Heart left ventricle (tissue), 16 donors: ENCODE measurements at regions not wholly inside any gene's neighbourhood (a gene's known extent, or its start where the extent isn't known, plus 50 kb on each side); places are given as distances from the start of the nearest gene placed in this dataset.

Source experiments
- ATAC-seq, 4 donors: fragments of 200-7000 bp; cut with Tn5 transposase; one replicate each; pipeline ENCODE4 v1.9.1; 2020 to 2022; ENCODE audit warnings: moderate library complexity in 4 of 4, mild to moderate bottlenecking in 3 of 4, moderate number of reproducible peaks in 1 of 4
- DNase-seq, 5 donors: peaks; one replicate each; pipeline ENCODE4 v3.0.0-alpha.2; 2020
- H3K27ac ChIP-seq, 12 donors: fragments of 200-600 bp; sonication (generic) in 4 of 12; one replicate each; pipeline versions ENCODE4 v1.5.0 to v1.8.0; 2016 to 2022; ENCODE audit warnings: mild to moderate bottlenecking in 2 of 12
- H3K27me3 ChIP-seq, 9 donors: fragments of 200-600 bp; sonication (generic) in 2 of 9; one replicate each; pipeline versions ENCODE4 v1.5.1 to v1.8.0; 2016 to 2022; ENCODE audit warnings: mild to moderate bottlenecking in 3 of 9
- H3K36me3 ChIP-seq, 9 donors: fragments of 200-600 bp; sonication (generic) in 2 of 9; one replicate each; pipeline versions ENCODE4 v1.5.0 to v1.8.0; 2018 to 2022; ENCODE audit warnings: mild to moderate bottlenecking in 2 of 9
- H3K4me1 ChIP-seq, 12 donors: fragments of 200-600 bp; sonication (generic) in 4 of 12; one replicate each; pipeline versions ENCODE4 v1.5.0 to v1.8.0; 2016 to 2022; ENCODE audit warnings: mild to moderate bottlenecking in 3 of 12
- H3K4me3 ChIP-seq, 12 donors: fragments of 200-600 bp; sonication (generic) in 4 of 12; one replicate each; pipeline versions ENCODE4 v1.5.0 to v1.8.0; 2017 to 2022; ENCODE audit warnings: mild to moderate bottlenecking in 9 of 12, moderate library complexity in 4 of 12
- H3K9me3 ChIP-seq, 12 donors: fragments of 200-600 bp; sonication (generic) in 4 of 12; one replicate each; pipeline versions ENCODE4 v1.5.0 to v1.8.0; 2016 to 2022; ENCODE audit warnings: mild to moderate bottlenecking in 1 of 12
- POLR2A ChIP-seq, 2 donors: fragments of 450-650 bp; IDR thresholded peaks; one replicate each; pipeline ENCODE4 v1.6.1; 2017; ENCODE audit warnings: antibody characterized with exemption in 2 of 2, mild to moderate bottlenecking in 2 of 2, moderate library complexity in 2 of 2
- WGBS, 4 donors: extraction: QIAGEN DNeasy Blood & Tissue Kit in 2 of 4; methylation state at CpG; one replicate each; pipeline versions ENCODE4 v1.1.5 to v1.1.7; 2013 to 2018; 5-methylcytosine and 5-hydroxymethylcytosine counted together
- intact Hi-C, 10 donors: fragments of 100-400 bp; cut with DNase I; formaldehyde crosslinking; loops; one replicate each; pipeline versions ENCODE4 v1.11.1 to v1.14.2; 2022
- TF ChIP-seq, protein P1 (sequence below), 12 donors: fragments of 200-600 bp; sonication (generic) in 4 of 12; IDR thresholded peaks; one replicate each; pipeline versions ENCODE4 v1.5.0 to v1.8.0; 2018 to 2022; ENCODE audit warnings: antibody characterized with exemption in 12 of 12, mild to moderate bottlenecking in 5 of 12
- donor health status: ischemic (EF 13 %, LVEDD 7.1; RV severe dilation, severe dysfunction).
- donor health status: healthy with polysubstance abuse.
- donor health status: DM: no; HTN: yes; CAD: no.
- donor health status: DM: no; HTN: no; CAD: no.
- donor health status: ischemic (EF 25% LVEDD 6.9; RV normal size, moderate dysfunction).
- donor health status: ischemic (EF 25% LVEDD 5.7; RV mildly dilated, moderate dysfunction).
- donor health status: healthy.
- donor health status: DM: yes; HTN: yes; CAD: no.
- donor health status: ischemic (EF 35%, LVEDD 5.7; RV mildly dilated, moderate dysfunction).
- donor health status: nonischemic (EF 11% LVEDD 7.7; RV severe dilation, severe dysfunction).
- donor health status: DM: yes; HTN: yes; CAD: no.
- donor health status: PGD.
- donor health status: ischemic (EF 29% LVEDD 5.4; RV normal size, mild dysfunction).
- donor health status: nonischemic (EF 23%, LVEDD 6.1; RV moderate dilation, normal function).

DNA sequence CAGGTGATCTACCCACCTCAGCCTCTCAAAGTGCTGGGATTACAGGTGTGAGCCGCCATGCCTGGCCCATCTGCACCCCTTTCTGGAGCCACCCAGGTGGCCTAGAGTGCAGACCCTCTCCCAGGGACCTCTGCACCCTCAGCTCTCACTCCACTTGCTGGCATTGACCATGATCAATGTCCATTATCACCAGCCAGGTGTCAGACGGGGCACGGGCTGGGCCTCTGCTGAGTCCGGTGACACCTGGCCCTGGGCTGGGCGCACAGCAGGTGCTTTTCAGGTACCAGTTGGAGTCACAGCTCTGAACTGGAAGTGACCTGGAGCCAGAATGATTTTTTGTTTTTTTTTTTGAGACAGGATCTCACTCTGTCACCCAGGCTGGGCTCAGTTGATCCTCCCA is 91.8 kb upstream of the PMEPA1 start:
- Histone ChIP-seq H3K27me3 (peaks cover 0 to 2% (median 0%) of the 10 kb centered on the region in 9 donors), H3K4me1 (no peaks in the 10 kb centered on the region), H3K36me3 (no peaks in the 10 kb centered on the region), H3K4me3 (no peak overlapping the region), H3K9me3 (no peaks in the 10 kb centered on the region), H3K27ac (no peak overlapping the region)
- no peak for TF ChIP-seq POLR2A (IDR thresholded peaks at IDR 0.05)
- TF ChIP-seq, protein P1, sequence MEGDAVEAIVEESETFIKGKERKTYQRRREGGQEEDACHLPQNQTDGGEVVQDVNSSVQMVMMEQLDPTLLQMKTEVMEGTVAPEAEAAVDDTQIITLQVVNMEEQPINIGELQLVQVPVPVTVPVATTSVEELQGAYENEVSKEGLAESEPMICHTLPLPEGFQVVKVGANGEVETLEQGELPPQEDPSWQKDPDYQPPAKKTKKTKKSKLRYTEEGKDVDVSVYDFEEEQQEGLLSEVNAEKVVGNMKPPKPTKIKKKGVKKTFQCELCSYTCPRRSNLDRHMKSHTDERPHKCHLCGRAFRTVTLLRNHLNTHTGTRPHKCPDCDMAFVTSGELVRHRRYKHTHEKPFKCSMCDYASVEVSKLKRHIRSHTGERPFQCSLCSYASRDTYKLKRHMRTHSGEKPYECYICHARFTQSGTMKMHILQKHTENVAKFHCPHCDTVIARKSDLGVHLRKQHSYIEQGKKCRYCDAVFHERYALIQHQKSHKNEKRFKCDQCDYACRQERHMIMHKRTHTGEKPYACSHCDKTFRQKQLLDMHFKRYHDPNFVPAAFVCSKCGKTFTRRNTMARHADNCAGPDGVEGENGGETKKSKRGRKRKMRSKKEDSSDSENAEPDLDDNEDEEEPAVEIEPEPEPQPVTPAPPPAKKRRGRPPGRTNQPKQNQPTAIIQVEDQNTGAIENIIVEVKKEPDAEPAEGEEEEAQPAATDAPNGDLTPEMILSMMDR (IDR thresholded peaks at IDR 0.05) = no peak
- 78 to 99% (median 79%) methylated on average over 5 of the region's 5 CpGs for WGBS, 4 donors
- DNase-seq (no peak), ATAC-seq (no peak)
- intact Hi-C loops = loop anchor here in 1 of 10 donors (10.0 kb wide), 1 partner anchor 63 kb away; no protein-coding TSS in a partner anchor

DNA sequence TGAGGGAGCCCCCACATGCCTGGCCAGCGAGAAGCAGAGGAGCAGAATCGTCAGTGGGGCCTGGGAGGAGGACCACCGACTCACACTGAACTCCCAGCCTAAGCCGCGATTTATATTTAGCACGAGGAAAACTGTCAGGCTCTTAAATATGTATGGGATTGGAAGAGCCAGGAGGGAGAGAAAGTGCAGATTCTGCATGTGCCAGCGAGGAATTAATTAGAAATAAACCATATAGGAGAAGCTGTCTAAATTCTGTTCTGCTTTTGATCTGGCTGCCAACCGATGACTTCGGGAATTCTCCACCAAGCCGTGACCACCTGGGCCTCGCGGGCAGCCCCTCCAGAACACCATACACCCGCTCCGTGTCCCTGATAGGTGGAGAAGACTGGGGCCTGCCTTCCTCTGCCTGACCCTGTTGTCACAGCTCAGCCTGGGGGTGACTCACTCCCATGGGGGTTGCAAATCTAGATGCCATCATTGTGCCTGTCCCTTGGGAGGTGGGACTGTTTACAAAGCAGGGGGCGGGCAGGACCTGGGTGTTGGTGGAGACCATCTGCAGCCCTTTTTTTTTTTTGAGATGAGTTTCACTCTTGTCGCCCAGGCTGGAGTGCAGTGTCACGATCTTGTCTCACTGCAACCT is 91.1 kb upstream of the PMEPA1 start:
- 89 to 92% (median 89%) methylated on average over 17 of the region's 17 CpGs for WGBS, 4 donors
- ATAC-seq (no peak), DNase-seq (no peak)
- Histone ChIP-seq H3K27me3 (peaks cover 0 to 2% (median 0%) of the 10 kb centered on the region in 9 donors), H3K9me3 (no peaks in the 10 kb centered on the region), H3K27ac (no peak overlapping the region), H3K4me3 (no peak overlapping the region), H3K36me3 (no peaks in the 10 kb centered on the region), H3K4me1 (no peaks in the 10 kb centered on the region)
- intact Hi-C loops = loop anchor here in 1 of 10 donors (10.0 kb wide), 1 partner anchor 64 kb away; no protein-coding TSS in a partner anchor
- no peak for TF ChIP-seq POLR2A (IDR thresholded peaks at IDR 0.05)
- TF ChIP-seq, protein P1 (IDR thresholded peaks at IDR 0.05) = no peak

DNA sequence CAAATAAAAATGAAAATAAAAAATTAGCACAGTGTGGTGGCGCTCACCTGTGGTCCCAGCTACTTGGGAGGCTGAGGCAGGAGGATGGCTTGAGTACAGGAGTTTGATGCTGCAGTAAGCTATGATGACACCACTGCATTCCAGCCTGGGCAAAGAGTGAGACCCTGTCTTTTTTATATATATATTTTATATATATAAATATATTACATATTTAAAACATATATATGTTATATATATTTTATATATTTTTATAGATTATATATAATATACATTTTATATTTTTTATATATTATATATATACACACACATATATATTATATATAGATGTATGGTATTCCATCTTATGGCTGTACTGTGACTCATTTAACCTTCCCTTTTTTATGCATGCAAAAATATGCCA is 87.6 kb upstream of the PMEPA1 start:
- ATAC-seq = no peak
- H3K4me3 ChIP-seq = no peak overlapping the region
- H3K36me3 ChIP-seq = no peaks in the 10 kb centered on the region
- TF ChIP-seq, protein P1 (IDR thresholded peaks at IDR 0.05) = no peak
- no peak for TF ChIP-seq POLR2A (IDR thresholded peaks at IDR 0.05)
- intact Hi-C loops = no loop called here
- no peak for DNase-seq
- no peak overlapping the region for H3K27ac ChIP-seq
- no peaks in the 10 kb centered on the region for H3K9me3 ChIP-seq
- H3K4me1 ChIP-seq = peaks cover 0 to 6% (median 0%) of the 10 kb centered on the region in 12 donors
- WGBS, 4 donors = 97 to 100% (median 97%) methylated on average over 1 of the region's 1 CpG
- peaks cover 0 to 2% (median 0%) of the 10 kb centered on the region in 9 donors for H3K27me3 ChIP-seq

DNA sequence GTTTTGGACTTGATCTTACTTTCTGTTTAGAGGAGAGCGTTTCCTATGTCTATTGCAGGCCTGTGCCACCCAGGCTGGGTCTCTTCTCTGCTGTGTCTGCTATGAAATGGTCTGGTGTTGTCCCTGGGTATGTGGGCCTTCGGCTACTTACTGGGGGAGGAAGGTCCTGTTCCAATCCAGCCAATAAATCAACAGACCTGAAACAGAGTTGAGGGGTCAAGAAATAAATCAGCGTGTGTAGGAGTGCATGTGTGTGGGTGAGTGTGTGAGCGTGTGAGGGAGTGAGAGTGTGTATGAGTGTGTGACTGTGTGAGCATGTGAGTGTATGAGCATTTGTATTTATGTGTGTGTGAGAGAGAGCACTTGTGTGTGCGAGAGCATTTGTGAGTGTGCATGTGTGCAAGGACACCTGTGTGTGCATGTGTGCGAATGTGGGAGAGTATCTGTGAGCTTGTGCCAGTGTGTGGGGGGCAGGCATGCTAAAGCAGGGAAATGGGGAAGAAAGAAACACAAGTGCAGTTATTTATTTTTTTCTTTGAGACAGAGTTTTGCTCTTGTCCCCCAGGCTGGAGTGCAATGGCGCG is 86.3 kb upstream of the PMEPA1 start:
- intact Hi-C loops = no loop called here
- Histone ChIP-seq H3K27me3 (peaks cover 0 to 2% (median 0%) of the 10 kb centered on the region in 9 donors), H3K27ac (no peak overlapping the region), H3K36me3 (no peaks in the 10 kb centered on the region), H3K9me3 (no peaks in the 10 kb centered on the region), H3K4me3 (no peak overlapping the region), H3K4me1 (peaks cover 0 to 8% (median 0%) of the 10 kb centered on the region in 12 donors)
- no peak for ATAC-seq
- WGBS, 4 donors = 84 to 93% (median 85%) methylated on average over 8 of the region's 8 CpGs
- DNase-seq = no peak
- no peak for TF ChIP-seq POLR2A (IDR thresholded peaks at IDR 0.05)
- TF ChIP-seq, protein P1 (IDR thresholded peaks at IDR 0.05) = no peak
